PC-3 (cell line): ENCODE measurements at regions not wholly inside any gene's neighbourhood (a gene's known extent, or its start where the extent isn't known, plus 50 kb on each side); places are given as distances from the start of the nearest gene placed in this dataset.

Source experiments
- EZH2 ChIP-seq: fragments of 300-600 bp; sonication (generic); IDR thresholded peaks from one replicate; pipeline ENCODE4 v1.6.1; 2017; ENCODE audit warnings: antibody characterized with exemption, mild to moderate bottlenecking, low read length; ENCODE audit not compliant: unreplicated experiment
- TF ChIP-seq, protein P1 (sequence below): fragments of 300-600 bp; sonication (generic); conservative IDR thresholded peaks from 2 replicates; pipeline ENCODE4 v1.5.1; 2017; ENCODE audit warnings: antibody characterized with exemption, low read depth, mild to moderate bottlenecking, low read length

DNA sequence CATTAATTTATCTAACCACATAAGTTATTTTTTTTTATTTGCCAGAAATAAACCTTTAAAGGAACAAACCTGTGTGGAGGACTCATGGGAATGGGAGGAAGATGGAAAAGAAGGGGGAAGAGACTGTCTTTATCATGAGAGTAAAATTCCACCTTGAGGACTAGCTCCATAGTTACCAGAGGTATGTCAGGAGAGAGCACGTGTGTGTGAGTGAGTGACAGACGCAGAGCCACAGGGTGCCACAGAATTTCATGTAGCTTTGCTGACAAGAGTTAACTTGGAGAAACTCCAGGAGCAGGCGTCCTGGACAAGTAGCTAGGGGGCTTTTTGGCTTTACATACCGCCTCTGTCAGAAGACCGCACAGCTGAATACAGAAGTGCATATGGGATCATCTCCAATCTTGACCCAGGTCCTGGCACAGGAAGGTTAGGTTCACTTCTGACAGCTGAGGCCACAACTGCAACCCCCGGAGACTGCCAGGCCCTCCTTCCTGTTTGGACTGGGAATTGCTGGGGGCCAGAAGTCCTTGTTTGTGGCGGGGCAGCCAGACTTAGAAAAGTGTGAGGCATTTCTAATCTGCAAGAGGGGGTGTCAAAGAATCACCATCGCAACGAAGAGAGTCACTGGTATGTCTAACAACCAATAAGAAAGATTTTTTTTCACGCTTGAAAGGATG is 197.8 kb upstream of the TPM1 start:
- TF ChIP-seq, protein P1, sequence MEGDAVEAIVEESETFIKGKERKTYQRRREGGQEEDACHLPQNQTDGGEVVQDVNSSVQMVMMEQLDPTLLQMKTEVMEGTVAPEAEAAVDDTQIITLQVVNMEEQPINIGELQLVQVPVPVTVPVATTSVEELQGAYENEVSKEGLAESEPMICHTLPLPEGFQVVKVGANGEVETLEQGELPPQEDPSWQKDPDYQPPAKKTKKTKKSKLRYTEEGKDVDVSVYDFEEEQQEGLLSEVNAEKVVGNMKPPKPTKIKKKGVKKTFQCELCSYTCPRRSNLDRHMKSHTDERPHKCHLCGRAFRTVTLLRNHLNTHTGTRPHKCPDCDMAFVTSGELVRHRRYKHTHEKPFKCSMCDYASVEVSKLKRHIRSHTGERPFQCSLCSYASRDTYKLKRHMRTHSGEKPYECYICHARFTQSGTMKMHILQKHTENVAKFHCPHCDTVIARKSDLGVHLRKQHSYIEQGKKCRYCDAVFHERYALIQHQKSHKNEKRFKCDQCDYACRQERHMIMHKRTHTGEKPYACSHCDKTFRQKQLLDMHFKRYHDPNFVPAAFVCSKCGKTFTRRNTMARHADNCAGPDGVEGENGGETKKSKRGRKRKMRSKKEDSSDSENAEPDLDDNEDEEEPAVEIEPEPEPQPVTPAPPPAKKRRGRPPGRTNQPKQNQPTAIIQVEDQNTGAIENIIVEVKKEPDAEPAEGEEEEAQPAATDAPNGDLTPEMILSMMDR = no peak
- TF ChIP-seq EZH2 = no peak
